Erythroblast (primary cell): ENCODE measurements at regions not wholly inside any gene's neighbourhood (a gene's known extent, or its start where the extent isn't known, plus 50 kb on each side); places are given as distances from the start of the nearest gene placed in this dataset.

ENCODE experiments used
- GATA1 ChIP-seq: IDR thresholded peaks from 2 replicates; pipeline ENCODE4 v1.6.1; 2011; ENCODE audit warnings: low read depth, mild to moderate bottlenecking, control low read depth, low read length, moderate library complexity
- POLR2A ChIP-seq: IDR thresholded peaks from 2 replicates; pipeline ENCODE4 v1.6.1; 2011; ENCODE audit warnings: mild to moderate bottlenecking, low read length

DNA sequence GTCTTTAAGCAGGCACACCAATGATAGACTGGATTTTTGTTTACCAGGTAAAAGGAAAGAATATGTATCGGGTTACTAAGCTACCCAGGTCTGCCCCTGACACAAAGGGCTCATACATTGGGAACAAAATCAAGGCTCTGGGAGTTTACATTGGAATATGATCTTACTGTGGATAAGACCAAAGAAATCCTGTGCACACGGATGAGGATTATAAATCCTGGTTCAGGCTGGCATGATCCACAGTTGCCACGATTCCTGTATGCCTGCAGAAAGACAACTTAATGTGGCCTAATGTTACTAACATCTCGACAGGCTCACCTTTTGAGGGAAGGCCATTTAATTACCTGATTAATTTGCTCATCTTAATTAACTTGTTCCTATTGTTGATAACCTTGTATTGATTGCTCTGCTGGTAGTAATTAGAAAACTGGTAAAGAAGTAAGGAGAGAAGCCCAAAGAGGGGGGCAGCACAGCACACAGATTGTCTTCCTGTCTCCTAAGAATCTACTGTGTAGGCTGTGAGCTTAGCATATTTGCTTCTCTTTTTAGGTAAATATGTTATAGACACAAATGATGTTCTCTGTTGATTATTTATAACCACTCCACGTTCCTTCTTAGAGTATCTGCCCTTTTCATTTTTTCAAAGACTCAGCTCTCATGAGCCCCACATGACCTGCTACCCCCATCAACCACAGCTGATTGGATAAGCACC, 51.0 kb upstream of the TOX3 start:
- TF ChIP-seq POLR2A = no peak
- no peak for TF ChIP-seq GATA1
